ENCODE measurements at regions not wholly inside any gene's neighbourhood (a gene's known extent, or its start where the extent isn't known, plus 50 kb on each side); places are given as distances from the start of the nearest gene placed in this dataset.

GRCh38 chr12:127268213-127268612, 998.8 kb upstream of the TMEM132C start:
- no peak for DNase-seq

GRCh38 chr12:127268706-127269425, 998.1 kb upstream of the TMEM132C start:
- no peak for DNase-seq

DNA sequence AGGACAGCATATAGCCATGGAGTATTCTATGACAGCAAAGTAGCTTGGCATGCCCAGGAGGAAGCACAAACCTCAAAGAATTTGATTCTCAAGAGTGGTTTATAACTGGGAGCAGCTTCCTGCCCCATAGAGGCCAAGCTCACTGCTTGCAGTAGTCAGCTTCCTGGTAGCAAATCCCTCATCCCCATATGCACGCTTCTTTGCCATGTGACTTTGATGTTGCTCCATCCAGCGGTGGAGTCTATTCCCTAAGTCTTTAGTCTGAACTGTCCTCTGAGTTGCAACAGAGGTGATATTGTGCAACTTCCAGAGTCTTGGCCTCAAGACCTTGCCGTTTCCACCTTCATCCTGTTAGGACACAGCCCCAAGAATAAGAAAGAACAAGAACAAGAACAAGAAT, 996.8 kb upstream of the TMEM132C start:
- DNase-seq, result no peak

GRCh38 chr12:127271776-127272175, 995.2 kb upstream of the TMEM132C start:
- no peak for DNase-seq

- no peak for DNase-seq
These were observed 994.1 kb upstream of the TMEM132C start for GRCh38 chr12:127272864-127273263.

GRCh38 chr12:127273626-127274025, 993.3 kb upstream of the TMEM132C start:
- no peak for DNase-seq

- no peak for DNase-seq
These were observed 991.6 kb upstream of the TMEM132C start for GRCh38 chr12:127275416-127275815.

- DNase-seq, result no peak
These were observed 989.1 kb upstream of the TMEM132C start for GRCh38 chr12:127277882-127278281.

GRCh38 chr12:127278351-127278750, 988.6 kb upstream of the TMEM132C start:
- DNase-seq, result no peak

GRCh38 chr12:127280393-127281275, 986.3 kb upstream of the TMEM132C start:
- peak; percentile 97 for DNase-seq

DNA sequence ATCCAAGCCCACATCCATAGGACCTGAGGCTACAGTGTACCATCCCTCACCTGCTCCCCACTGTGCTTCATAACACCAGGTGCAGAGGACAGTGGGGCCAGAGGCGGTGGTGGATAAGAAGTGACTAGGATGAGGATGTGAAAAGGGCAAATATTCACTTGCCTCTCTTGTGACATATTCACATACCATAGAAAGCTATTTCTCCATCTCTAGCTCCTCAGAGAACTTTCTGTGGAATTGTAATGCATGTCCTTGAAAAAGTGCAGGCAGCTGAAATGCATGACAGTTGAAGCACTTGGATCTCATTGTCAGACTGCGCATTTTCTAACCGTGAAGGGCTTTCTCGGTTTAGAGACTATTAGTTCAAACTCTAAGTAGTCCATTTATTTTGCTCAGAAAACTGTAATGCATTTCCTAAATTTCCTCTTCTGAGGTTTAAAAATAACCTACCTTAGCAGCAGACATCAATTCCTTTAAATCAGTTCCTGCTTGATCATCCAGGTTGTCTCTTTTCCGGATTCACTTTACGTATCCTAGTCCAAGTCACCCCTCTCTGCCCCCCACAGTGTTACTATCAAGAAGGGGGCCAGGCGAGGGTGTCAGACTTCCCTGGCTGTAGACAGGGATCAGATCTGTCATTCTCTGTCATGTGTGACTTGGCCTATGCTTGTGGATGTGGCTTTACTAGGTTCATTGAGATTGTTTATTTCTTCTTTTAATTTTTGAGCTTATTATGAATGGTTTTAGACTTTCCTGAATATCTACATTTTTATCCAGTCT, 984.0 kb upstream of the TMEM132C start:
- no peak for DNase-seq

- DNase-seq, result no peak
These were observed 982.9 kb upstream of the TMEM132C start for GRCh38 chr12:127284021-127284420.

DNA sequence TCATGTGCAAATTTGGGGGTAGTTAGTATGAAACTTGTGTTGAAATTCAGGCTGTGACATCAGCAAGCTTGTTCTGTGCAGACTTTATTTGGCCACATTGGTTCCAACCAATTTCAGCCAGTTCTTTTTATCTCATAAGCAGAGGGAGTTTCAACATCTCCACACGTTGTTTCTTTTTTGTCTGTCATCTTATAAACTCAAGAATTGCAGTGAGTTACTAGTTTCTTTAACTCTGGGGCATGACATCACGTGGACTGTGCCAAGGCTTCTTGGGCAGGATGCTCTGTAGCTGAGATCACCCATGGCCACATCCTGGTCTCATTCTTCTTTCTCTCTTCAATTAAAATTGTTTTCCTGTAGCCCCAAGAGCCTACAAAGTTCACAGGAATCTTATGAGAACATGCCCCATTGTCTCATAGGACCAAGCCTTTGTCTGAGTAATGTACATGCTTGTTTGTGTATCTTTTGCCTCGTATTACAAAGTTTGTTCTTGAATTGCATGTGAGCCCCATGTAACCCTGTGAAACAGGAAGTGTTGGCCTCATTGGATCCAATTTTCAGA, 982.0 kb upstream of the TMEM132C start:
- no peak for DNase-seq

DNA sequence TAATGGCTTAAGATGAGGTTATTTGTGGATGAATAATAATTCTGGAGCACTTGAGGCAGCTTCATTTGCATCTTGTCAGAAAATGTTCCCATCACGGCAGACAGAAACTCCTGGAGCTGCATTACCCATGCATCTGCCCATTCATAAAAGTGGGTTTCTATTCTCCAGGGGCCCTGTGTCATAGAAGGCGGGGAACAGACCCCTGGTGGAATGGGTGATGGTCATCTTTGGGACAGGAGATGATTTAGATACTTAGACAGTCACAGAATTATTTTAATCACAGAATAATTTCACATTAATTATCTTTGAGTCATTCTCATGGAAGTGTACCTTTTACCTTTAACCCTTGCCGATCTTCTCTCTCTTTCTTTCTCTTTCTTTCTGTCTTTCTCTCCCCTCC, 980.7 kb upstream of the TMEM132C start:
- no peak for DNase-seq

- DNase-seq, result no peak
These were observed 979.7 kb upstream of the TMEM132C start for GRCh38 chr12:127287256-127287655.

- no peak for DNase-seq
These were observed 976.7 kb upstream of the TMEM132C start for GRCh38 chr12:127290251-127290650.

- DNase-seq, result no peak
These were observed 974.2 kb upstream of the TMEM132C start for GRCh38 chr12:127292736-127293135.

DNA sequence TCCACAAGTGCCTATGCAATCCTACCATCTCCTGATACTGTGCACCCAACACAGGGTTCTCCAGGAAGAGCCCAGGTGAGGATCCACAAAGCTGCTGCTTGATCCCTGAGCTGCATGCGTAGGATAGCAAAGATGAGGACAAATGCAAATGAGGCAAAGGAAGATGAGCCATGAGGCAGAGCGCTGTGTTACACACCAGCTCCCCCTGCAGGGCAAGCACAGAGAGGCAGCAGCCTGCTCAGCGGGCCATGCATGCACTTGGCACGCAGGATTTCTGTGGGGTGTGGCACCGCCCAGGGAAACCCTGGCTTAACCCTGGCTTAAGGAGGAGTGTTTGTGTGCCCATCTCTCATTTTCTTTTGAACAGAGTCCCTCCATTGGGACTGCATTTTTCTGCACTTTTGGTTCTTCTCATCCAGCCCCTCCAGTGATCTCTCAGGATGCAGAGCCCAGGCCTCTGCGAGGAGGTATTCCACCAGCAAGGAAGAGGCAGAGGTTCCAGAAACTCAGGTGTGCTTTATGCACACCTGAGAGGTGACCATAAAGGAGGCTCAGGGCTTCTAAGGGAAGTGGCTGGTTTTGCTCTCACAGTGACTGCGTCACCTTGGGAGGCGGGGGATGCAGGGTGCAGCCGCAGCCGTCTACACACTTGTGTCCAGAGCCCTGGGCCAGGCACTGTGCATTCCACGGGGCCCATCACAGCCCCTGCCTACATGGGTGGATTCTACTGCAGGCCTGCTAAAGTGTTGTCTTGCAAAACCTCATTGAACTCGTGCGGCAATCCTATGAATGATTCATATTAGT, 973.3 kb upstream of the TMEM132C start:
- peak; percentile 75 for DNase-seq

DNA sequence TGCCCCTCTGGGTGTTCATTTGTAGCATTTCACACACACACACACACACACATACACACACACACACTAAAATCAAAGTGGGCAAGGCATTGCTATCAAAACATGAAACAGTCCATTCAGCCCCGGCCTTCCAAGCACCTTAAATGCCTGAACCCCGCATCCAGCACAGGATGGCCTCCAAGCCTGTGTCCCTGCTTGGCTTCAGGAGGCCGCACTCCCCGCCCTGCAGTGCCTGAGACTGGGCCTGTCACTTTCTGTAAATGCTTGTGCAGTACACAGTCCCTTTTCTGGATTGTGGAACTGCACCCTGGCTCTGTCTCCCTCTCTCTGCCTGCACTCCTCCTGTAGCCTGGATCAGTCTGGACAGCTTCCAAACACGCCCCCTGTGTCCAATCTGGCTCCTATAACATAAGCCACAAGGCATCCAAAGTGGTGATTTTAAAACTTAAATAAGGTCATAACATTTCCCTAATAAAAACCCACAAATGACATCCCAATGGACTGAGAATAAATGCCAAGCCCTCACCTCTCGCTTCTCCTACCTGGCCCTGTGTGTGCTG, 972.2 kb upstream of the TMEM132C start:
- no peak for DNase-seq

- no peak for DNase-seq
These were observed 971.3 kb upstream of the TMEM132C start for GRCh38 chr12:127295630-127296029.

DNA sequence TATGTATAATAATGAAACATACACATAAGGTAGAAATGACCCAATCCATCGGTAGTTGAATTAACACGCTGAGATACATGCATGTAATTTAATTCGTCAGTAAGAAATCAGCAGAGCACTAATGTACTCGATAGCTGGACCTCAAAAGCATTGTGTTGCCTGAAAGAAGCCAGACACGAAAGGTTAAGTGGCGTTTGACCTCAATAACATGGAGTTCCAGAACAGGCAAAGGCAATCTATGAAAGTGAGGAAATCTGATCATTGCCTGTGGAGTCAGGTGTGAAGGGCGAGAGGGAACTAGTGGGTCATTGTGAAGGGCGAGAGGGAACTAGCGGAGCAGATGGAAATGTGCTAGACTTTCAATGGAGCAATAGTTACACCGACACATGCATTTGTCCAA, 970.4 kb upstream of the TMEM132C start:
- no peak for DNase-seq

DNA sequence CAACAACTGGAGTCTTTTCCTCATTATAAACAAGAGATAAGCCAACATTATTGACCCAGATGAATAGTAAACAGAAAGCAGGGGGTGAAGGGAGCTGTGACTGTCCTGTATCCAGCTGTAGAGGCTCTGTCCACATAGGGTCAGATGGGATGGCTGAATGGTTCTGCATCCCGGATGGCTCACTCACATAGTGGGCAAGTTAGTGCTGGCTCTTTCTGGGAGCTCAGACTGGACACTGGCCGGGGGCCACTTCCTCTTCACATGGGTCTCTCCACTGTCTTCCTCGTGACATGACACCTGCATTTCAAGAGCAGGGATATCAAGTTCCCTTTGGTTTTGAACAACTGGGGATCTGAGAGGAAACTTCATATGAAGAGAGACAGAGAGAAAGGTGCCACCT, 969.6 kb upstream of the TMEM132C start:
- DNase-seq, result no peak

All from activated CD8-positive, alpha-beta memory T cell treated with anti-CD3 and anti-CD28 coated beads, Interleukin-2, amount 50 U/mL, for 48 hours (primary cell).